GM18861 (cell line): ENCODE measurements at regions not wholly inside any gene's neighbourhood (a gene's known extent, or its start where the extent isn't known, plus 50 kb on each side); places are given as distances from the start of the nearest gene placed in this dataset.
"Not testable (repeated sequence)": the region's sequence is repeated elsewhere in the genome, so short reads cannot be mapped to it uniquely, and the experiment has no call there.

Experiments used
- ATAC-seq: cut with Tn5 transposase; IDR thresholded peaks from one replicate; pipeline ENCODE4 v1.9.1; 2021; ENCODE audit not compliant: unreplicated experiment

DNA sequence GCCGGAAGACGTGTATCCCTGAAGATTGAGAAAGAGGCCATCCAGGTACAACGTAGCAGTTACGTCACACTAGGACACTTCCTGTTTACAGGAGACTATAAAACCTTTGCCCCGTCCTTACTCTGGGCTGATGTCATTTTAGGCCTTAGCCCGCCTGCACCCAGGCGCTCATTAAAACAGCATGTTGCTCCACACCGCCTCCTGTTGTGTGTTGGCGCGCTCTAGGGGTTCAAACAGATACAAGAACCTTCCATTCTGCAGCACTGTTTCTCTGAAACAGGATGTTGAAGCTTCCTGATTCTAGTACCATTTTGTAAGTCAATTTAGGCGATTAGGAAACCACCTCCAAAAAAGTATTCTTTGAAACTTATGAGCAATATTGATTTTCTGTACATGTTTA lies 722.1 kb downstream of the PCDH7 start:
- ATAC-seq = no peak

DNA sequence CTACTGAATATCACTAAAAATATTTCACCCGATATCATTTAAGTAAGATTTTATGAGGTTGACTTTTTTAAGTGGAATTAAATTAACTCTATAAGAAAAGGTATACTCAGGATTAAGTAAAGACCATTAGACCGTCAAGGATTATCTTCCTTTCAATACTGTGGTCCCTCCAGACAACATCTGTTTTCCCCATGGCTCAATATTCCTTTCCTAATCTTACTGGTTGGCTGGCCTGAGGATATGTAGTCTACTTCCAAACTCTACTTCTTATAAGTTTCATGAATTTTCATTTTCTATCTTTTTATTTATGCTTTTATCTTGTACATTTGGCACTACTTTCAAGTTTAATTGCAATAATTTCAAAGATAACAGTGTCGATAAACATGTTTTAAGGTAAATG lies 725.4 kb downstream of the PCDH7 start:
- no peak for ATAC-seq

DNA sequence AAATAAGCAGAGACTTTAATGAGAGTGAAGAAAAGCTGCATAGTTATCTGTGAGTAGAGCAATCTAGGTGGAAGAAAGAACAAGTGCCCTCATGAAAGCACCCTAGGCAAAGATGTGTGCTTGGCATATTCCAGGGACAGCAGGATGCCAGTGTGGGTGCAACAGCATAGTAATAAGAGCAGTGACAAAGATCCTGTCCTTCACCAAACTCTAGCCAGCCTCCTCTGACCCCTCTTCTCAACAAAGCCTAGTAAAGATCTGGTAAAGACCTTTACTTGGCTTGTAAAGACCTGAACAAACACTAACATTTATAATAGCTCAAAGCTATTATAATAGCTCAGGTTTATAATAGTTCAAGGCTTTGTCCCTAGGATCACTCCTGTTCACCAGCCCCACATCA lies 735.4 kb downstream of the PCDH7 start:
- no peak for ATAC-seq

DNA sequence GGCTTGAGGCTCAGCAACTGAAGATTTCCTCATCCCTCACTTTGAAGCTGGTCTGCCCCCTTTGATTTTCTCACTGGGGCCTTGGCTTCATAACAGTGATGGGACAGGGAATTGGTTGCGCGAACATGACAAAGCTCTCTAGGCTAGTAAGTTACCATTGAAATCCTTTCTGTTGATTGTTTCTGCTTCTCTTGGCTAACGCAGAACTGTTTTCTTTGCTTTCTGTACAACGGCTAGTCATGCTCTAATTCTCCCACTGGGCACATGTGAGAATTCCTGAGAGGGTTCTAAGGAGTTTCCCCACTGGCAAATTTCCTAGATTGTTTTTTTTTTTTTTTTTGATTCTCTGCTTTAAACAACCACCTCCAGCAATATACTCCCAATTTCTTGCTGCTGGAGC lies 738.6 kb downstream of the PCDH7 start:
- ATAC-seq = no peak

DNA sequence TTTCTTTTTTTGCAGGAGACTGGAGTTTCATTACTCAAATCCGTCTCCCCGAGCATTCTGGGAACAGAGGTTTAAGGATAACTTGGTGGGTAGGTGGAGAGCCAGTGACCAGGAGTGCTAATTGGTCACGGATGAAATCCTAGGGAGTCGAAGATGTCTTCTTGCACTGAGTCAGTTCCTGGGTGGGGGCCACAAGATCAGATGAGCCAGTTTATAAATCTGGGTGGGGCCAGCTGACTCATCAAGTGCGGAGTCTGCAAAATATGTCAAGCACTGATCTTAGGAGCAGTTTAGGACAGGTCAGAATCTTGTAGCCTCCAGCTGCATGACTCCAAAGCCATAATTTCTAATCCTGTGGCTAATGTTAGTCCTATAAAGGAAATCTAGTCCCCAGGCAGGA lies 741.3 kb downstream of the PCDH7 start:
- ATAC-seq = no peak

DNA sequence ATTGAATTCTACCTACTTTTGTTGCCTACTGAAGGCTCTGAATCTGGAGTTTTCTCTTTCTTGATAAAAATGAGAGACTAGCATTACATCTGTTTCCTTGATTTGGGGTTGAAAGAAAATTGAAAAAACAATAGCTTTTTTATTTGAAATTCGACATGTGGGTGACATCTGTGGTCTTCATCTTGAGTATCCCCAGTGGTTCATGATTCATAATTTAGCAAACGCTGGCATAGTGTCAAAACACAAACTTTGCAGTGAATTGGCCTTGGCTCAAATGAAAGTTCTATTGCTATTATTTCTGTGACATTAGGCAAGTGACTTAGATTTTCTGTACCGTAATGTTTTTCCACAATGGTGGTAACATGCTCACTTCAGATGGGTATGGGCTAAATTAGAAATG lies 747.6 kb downstream of the PCDH7 start:
- ATAC-seq = no peak

DNA sequence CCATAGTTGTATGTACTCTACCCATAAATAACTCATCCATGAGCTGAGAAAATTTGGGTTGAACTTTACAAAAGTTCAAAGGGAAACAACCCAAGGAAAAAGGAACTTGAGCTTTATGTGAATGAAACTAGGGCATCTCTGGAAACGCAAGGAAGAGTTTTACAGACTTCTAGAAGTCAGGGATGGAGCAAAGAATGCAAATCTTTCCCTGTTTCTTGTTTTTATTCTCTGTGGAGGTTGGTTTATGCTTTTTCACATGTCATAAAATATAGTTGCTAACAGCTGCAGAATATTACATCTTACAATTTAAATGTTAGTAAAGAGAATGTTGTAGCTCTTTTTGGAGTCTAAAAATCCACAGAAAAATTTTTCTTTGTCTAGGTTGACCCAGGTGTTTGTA lies 754.1 kb downstream of the PCDH7 start:
- no peak for ATAC-seq

DNA sequence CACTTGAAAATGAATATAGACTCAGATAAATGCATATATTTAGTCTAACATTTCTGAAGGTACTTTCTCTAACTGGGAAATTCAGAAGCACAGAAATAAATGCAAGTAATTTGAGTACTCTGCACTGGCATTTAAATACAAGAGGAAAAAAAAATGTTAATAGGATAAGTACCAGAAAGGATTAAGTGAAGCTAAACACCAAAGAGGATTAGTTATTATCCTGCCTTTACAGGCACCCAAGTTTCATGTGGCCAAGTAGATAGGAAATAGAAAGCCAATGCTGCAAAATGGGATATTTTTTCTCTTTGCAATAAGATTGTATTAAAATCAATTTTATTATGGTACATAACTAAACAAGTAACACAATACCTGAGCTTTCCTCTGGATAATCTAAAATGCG lies 762.5 kb downstream of the PCDH7 start:
- ATAC-seq = no peak

DNA sequence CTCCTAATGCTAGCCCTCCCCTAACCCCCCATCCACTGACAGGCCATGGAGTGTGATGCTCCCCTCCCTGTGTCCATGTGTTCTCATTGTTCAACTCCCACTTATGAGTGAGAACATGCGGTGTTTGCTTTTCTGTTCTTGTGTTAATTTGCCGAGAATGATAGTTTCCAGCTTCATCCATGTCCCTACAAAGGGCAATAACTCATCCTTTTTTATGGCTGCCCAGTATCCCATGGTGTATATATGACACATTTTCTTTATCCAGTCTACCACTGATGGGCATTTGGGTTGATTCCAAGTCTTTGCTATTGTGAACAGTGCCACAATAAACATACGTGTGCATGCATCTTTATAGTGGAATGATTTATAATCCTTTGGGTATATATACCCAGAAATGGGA lies 779.0 kb downstream of the PCDH7 start:
- not testable (repeated sequence) for ATAC-seq

DNA sequence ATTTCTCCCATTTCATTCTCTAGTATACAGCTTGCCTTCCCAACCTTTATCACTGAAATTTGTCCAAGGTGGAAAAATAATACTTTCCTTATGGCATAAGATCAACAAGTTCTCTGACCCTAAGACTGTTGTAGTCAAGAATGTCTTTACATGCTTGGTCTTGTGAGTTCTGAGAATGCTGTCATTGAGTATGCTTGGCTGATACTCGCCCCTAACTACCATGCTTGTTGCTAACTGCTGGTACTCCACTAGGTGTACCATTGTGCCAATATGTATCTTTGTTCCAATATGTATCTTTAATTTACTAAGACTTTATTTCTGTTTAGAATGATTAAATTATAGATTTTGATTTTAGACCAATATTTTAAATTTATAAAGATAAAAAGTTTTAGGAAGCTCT lies 796.4 kb downstream of the PCDH7 start:
- no peak for ATAC-seq

DNA sequence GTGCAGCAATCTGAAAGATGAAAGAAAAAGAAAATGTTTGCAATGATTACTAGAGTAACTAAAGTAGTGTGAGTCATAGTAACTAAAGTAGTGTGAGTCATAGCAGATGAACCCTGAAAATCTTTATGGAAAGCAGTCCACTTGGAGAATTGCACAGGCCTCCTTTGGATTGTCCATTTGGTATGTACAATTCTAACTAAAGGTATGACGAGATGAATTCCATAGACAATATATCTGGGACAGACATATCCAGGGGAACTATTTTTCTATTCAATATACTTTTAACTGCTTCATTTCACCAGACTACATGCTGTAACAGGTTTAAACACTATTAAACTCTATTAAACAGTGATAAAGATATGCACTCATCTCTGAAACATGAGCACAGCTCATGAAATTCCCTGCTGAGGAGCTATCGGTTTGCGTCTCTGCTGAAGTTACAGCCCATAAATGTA lies 798.7 kb downstream of the PCDH7 start:
- no peak for ATAC-seq

DNA sequence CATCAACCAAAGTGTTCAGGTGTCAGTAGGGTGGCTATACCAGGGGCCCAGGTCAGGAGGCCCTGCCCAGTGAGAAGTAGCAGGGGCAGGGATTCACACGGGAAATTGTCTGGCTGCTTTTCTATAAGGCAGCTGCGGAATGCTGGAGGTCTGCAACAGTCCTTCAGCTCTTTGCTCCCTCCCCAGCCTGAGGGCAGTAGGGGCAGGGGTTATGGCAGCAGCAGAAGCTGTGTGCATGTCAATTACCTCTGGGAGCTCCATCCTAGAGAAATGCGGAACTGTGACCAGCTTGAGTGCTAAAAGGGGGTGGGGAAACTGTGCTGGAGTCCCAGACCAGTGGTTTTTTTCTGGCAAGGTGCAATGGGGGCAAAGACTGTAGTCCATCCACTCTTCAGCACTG lies 810.4 kb downstream of the PCDH7 start:
- no peak for ATAC-seq

DNA sequence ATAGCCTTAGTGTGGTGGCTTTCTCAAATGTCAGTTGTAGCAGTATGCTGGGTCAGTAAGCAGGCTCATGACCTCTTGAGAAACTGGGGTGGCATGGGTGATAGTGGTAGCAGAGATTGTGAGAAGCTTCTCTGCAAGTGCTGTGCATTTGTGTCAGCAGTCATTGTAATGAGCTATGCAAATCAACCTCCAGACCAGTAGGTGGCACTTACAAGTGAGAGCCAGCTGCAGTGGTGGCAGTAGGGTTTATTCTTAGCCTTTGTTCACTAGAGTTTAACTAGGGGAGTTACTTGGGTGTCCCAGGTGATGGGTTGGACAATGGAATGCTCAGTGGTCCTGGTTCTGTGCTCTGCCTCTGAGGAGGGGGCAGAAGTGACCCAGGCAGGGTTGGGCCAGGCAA lies 818.7 kb downstream of the PCDH7 start:
- ATAC-seq = no peak

DNA sequence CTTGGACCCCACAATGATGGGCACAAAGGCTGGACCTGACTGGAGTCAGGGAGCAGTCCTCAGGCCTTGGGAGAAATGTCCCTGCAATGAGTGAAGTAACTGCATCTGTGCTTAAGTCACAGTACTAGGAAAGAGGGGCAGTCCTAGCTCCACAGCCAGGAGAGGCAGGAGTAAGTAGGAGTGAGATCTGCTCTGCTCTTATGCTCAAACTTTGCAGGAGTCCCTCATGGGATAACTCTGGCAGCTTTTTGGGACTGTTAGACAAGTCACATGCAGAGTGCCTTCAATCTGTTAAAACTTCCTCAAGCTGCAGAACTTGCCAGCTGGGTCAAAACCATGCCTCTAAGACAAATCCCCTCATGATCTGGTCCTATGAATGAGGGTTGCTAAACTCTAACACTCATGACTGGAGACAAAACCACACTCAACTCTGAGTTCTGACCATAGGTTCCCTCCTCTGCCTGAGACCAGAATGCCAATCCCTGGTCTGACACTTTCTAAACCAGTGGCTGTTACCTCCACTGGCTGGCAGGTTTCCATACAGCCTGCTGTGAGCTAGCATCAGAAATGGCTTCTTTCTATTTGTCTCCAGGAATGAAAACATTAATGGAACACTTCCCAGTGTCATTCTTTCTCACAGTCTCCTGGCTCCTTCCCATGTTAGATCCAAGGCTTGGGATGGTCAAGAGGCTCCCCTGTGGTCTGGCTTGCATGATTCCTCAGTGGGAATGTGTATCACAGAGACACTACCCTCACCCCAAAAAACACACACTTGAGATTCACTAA lies 819.3 kb downstream of the PCDH7 start:
- no peak for ATAC-seq

DNA sequence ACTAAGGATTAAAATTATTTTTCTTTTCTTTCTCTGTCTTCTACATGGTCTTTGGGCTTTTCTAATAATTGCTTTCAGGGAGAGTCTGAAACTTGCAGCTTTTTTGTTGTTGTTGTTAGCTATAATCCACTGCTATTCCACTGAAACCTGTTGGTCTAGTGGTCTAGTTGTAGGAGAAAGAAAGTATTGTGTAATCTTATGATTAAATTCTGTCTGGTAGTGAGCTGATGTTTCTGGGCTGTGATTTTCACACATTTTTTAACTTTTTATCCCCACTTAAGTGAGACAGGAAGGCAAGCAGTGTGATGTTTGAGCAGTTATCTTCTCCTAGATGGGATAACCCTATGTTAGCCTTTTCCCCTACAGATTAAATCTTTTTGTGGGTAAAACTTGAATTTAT lies 825.2 kb downstream of the PCDH7 start:
- no peak for ATAC-seq

DNA sequence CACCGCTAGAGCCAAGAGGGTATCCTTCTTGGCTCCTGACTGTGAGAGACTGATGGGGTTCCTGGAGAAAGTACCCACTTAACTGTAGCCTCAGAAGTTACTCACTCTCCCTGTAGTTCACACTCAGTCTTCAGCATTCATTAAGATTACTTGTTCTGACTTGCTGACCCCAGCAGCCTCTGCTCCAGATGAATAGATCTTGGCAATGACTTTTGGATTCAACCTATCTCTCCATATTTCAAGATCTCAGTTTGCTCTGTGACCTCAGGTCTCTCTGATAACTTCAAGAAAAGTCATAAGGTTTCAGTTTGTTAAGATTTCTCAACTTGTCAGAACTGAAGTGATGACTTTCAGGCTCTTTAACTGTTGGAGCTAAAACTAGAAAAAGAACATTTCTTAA lies 825.6 kb downstream of the PCDH7 start:
- ATAC-seq = no peak

DNA sequence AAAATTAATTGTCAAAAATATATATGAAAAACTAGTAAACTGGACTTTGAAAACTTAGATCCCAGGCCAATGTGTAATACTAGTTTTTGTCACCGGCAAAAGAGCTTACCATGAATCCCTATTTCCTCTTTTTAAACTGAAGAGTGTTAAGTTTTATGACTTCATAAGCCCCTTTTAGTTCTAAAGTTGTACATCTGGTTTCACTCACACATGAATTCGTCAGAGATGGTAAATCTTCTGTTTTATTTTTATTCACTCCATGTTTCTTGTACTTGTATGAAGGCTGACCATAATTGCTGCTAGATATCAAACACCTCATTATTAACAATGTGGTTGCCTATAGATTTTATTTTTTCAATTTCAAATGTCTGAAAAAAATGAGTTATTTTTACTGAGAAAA lies 827.9 kb downstream of the PCDH7 start:
- no peak for ATAC-seq

DNA sequence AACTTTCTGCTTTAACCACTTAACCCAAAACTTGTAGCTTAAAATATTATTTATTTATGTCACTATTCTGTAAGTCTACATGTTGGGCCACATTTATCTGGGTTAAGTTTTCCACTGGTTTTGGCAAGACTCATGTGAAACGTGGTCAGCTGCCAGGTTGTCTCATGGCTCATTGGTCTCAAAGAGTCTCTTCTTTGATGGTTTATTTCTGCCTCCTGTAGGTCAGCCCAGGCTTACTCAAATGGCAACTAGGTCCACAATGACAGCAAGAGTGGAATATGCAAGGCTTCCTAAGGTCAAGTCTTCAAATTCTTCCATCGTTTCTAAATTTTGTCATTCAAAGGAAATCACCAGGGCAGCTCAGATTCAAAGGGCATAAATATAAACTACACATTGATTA lies 828.7 kb downstream of the PCDH7 start:
- ATAC-seq = no peak

DNA sequence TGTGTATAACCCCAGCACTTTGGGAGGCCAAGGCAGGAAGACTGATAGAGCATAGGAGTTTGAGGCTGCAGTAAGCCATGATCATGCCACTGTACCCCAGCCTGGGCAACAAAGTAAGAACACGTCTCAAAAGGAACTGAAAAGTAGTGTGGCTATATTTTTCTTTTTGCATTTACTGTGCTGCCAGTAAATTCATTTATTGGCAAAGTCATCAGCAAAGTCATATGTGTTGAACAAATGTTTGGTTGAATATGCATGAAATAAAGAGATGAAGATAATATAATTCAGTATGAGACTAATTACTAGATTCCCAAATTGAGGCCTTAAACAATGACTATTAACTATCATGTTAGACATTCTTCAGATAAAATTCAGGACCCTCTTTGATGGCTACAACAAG lies 829.1 kb downstream of the PCDH7 start:
- no peak for ATAC-seq

DNA sequence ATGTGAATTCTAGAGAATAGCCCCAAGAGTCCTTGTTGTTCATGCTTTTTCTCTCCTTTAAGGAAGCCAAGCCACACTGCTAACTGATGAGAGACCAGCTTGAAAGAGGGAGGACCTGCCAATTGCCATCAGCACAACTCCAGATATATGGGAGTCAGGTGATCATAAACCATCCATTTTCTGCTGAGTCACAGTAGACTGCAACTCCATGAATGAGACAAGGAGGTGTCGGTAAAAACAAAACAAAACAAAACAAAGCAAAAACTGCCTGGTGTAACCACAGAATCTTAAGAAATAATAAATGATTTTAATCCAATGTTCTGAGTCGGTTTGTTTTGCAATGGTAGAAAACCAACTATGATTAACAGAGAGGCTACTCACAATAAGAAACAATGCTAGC lies 837.3 kb downstream of the PCDH7 start:
- ATAC-seq = no peak

DNA sequence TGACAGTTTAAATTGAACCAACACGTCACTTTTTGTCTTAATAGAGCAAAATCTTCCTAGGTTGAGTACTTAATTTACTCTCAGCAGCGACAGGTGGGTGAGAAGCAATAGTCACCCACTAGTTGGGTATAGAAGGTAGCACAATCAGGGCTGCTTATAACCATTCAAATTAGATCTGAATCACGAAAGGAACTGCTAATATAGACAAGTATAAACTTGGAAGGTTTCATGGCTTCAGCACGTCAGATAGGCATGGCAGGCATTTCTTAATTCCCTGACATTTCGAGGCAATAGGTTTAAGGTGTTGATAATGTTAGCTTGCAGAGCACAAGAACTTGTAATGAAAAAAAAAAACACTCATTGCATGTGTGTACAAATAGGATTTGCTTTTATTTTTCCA lies 853.4 kb downstream of the PCDH7 start:
- ATAC-seq = no peak

DNA sequence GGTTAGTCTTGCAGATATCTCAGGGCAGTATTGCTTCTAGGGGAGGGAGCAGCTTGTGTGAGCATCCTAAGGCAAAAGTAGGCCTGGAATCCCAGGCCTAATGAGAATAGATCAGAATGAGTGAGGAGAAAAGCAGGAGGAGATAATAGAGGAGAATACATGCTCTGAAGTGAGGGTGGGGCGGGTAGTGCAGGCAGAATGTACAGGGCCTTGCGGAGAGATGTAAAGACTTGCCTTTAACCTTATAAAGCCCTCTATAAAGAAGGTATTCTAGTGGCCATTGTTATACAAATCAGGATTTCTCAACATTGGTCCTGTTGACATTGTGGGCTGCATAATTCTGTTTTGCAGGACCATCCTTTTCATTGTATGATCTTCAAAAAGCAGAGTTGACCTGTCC lies 855.3 kb downstream of the PCDH7 start:
- no peak for ATAC-seq

DNA sequence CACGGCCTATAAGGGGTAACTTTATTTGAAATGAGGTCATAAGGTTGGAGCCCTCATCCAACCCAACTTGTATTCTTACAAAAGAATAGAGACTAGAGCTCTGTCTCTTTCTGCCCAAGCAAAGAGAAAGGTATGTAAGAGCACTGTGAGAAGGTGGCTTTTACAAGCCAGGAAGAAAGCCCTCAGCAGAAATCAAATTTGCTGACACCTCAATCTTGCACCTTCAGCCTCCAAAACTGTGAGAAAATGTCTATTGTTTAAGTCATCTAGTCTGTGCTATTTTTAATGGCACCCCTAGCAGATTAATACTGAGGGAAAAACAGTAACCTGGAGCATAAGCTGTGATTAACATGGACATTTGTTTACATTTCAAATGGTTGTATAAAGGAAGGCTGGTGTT lies 860.7 kb downstream of the PCDH7 start:
- no peak for ATAC-seq
